HEK293 (cell line): ENCODE measurements at regions not wholly inside any gene's neighbourhood (a gene's known extent, or its start where the extent isn't known, plus 50 kb on each side); places are given as distances from the start of the nearest gene placed in this dataset.

Experiments
- ZBTB7A ChIP-seq: fragments of 450-650 bp; formaldehyde crosslinking; IDR thresholded peaks from 2 replicates; pipeline ENCODE4 v1.5.1; 2016; ENCODE audit warnings: low read depth, missing biosample characterization, missing genetic modification characterization
- ZNF280C ChIP-seq: fragments of 450-650 bp; formaldehyde crosslinking; IDR thresholded peaks from 2 replicates; pipeline ENCODE4 v1.5.1; 2016; ENCODE audit warnings: missing biosample characterization, missing genetic modification characterization

DNA sequence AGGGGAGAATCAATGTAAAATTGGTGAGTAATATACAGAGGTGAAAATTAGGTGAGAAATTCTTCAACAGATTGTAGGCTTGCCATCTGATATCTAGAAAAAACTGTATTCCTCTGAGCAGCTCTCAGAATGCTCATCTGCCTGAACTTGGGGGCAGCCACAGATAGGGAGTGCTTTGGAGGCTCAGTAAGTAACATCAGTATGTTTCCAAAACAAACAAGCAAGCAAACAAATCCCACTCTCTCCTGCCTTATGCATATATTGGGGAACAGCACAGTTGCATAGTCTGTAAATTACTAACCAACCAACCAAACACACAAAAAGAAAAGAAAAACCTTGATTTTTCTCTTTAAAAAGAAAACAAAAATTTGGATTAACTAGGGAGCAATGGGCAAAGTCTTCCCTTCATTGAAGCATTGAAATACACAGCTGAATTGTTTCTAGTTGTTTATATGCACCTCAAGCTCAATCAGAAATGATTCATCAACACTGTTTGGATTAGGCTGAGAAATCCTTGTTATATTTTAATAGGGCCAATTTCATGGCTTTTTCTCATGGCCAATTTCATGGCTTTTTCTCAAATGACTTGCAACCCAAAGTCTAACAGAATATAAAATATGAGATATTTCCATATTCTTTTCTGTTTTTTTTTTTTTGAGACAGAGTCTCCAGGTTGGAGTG, 50.1 kb upstream of the DEK start (continued):
- TF ChIP-seq ZNF280C (tag by site-specific recombination) (no peak), ZBTB7A (no peak)
